ENCODE measurements at regions not wholly inside any gene's neighbourhood (a gene's known extent, or its start where the extent isn't known, plus 50 kb on each side); places are given as distances from the start of the nearest gene placed in this dataset.

GRCh38 chr5:57037355-57037754 lies 85.4 kb upstream of the MIER3 start:
- ATAC-seq (no peak), DNase-seq (no peak), FAIRE-seq (no peak)
- H3K36me3 ChIP-seq, result no peaks in the 10 kb centered on the region
- no peak overlapping the region for H3K27ac ChIP-seq
- H3K27me3 ChIP-seq, result no peaks in the 10 kb centered on the region
- no peaks in the 10 kb centered on the region for H3K9me3 ChIP-seq
- TF ChIP-seq CTCF (IDR thresholded peaks at IDR 0.05), result no peak
- no peak overlapping the region for H3K4me3 ChIP-seq
- no peaks in the 10 kb centered on the region for H3K4me1 ChIP-seq
- 77 to 86% methylated on average over 6 of the region's 6 CpGs for WGBS, 2 donors
- intact Hi-C loops (cut with DNase I), result no loop called here

- H3K4me3 ChIP-seq, result no peak overlapping the region
- no peak overlapping the region for H3K27ac ChIP-seq
- no peaks in the 10 kb centered on the region for H3K27me3 ChIP-seq
- 52 to 55% methylated on average over 1 of the region's 1 CpG for WGBS, 2 donors
- no peak for ATAC-seq
- no peaks in the 10 kb centered on the region for H3K9me3 ChIP-seq
- intact Hi-C loops (cut with DNase I), result no loop called here
- no peak for FAIRE-seq
- TF ChIP-seq CTCF (IDR thresholded peaks at IDR 0.05), result no peak
- no peaks in the 10 kb centered on the region for H3K36me3 ChIP-seq
- DNase-seq, result no peak
- H3K4me1 ChIP-seq, result no peaks in the 10 kb centered on the region
These were observed 89.6 kb upstream of the MIER3 start for GRCh38 chr5:57041570-57041969.

- intact Hi-C loops (cut with DNase I), result no loop called here
- 86 to 93% methylated on average over 3 of the region's 3 CpGs for WGBS, 2 donors
These were observed 90.6 kb upstream of the MIER3 start for GRCh38 chr5:57042524-57042931.

GRCh38 chr5:57054135-57054534 lies 102.2 kb upstream of the MIER3 start:
- intact Hi-C loops (cut with DNase I), result no loop called here
- Histone ChIP-seq H3K27me3 (no peaks in the 10 kb centered on the region), H3K4me1 (no peaks in the 10 kb centered on the region), H3K27ac (no peak overlapping the region), H3K9me3 (no peaks in the 10 kb centered on the region), H3K4me3 (no peak overlapping the region), H3K36me3 (no peaks in the 10 kb centered on the region)
- no peak for DNase-seq
- FAIRE-seq, result no peak
- TF ChIP-seq CTCF (IDR thresholded peaks at IDR 0.05), result no peak
- ATAC-seq, result no peak

More at GRCh38 chr5:57042524-57042931, 90.6 kb upstream of the MIER3 start:
- H3K36me3 ChIP-seq, result no peaks in the 10 kb centered on the region
- ATAC-seq (no peak), FAIRE-seq (no peak), DNase-seq (no peak)
- H3K27me3 ChIP-seq, result no peaks in the 10 kb centered on the region
- H3K27ac ChIP-seq, result no peak overlapping the region
- no peaks in the 10 kb centered on the region for H3K4me1 ChIP-seq
- no peaks in the 10 kb centered on the region for H3K9me3 ChIP-seq
- no peak for TF ChIP-seq CTCF (IDR thresholded peaks at IDR 0.05)
- no peak overlapping the region for H3K4me3 ChIP-seq

GRCh38 chr5:57054671-57055070 lies 102.7 kb upstream of the MIER3 start:
- 90 to 94% methylated on average over 1 of the region's 1 CpG for WGBS, 2 donors
- intact Hi-C loops (cut with DNase I), result no loop called here
- Histone ChIP-seq H3K36me3 (no peaks in the 10 kb centered on the region), H3K4me1 (no peaks in the 10 kb centered on the region), H3K9me3 (no peaks in the 10 kb centered on the region), H3K27ac (no peak overlapping the region), H3K4me3 (no peak overlapping the region), H3K27me3 (no peaks in the 10 kb centered on the region)
- ATAC-seq (no peak), FAIRE-seq (no peak), DNase-seq (no peak)
- TF ChIP-seq CTCF (IDR thresholded peaks at IDR 0.05), result no peak
